Fibroblast of lung (primary cell): ENCODE measurements at regions not wholly inside any gene's neighbourhood (a gene's known extent, or its start where the extent isn't known, plus 50 kb on each side); places are given as distances from the start of the nearest gene placed in this dataset.
A peak's percentile ranks its signal among the peaks of the same experiment; 100 is the strongest.

ENCODE experiments used
- DNase-seq, 2 donors: peaks; one replicate each; pipeline versions ENCODE4 v3.0.0 to v3.0.0-alpha.2; 2010; ENCODE audit warnings: low read depth in 2 of 2
- H2AFZ ChIP-seq: 2 replicates; pipeline ENCODE4 v1.5.1; 2012; ENCODE audit warnings: low read length, control low read depth, inconsistent platforms
- H3K27ac ChIP-seq: 2 replicates; pipeline ENCODE4 v1.5.1; 2011; ENCODE audit warnings: low read length, control low read depth; ENCODE audit not compliant: insufficient read depth
- H3K27me3 ChIP-seq: 2 replicates; pipeline ENCODE4 v1.5.1; 2011; ENCODE audit warnings: mild to moderate bottlenecking, low read length; ENCODE audit not compliant: control insufficient read depth, insufficient read depth
- H3K36me3 ChIP-seq: 2 replicates; pipeline ENCODE4 v1.5.1; 2011; ENCODE audit warnings: low read length; ENCODE audit not compliant: control insufficient read depth, insufficient read depth
- H3K4me1 ChIP-seq: 2 replicates; pipeline ENCODE4 v1.5.1; 2011; ENCODE audit warnings: low read length; ENCODE audit not compliant: control insufficient read depth, insufficient read depth; ENCODE audit errors: extremely low read depth
- H3K4me2 ChIP-seq: 2 replicates; pipeline ENCODE4 v1.5.1; 2011; ENCODE audit warnings: low read length, control low read depth; ENCODE audit not compliant: insufficient read depth; ENCODE audit errors: extremely low read depth
- H3K4me3 ChIP-seq, 4 experiments: fragments of 200-600 bp in 1 of 4; sonication (generic) in 1 of 4; replicated peaks in 1 of 4; 2 replicates each; pipeline ENCODE4 v1.5.1; 2011 to 2016; ENCODE audit warnings: low read length in 4 of 4, low read depth in 3 of 4, mild to moderate bottlenecking in 3 of 4, control low read depth in 2 of 4, inconsistent platforms in 1 of 4, mixed read lengths in 1 of 4; ENCODE audit not compliant: insufficient read depth in 1 of 4; ENCODE audit errors: control extremely low read depth in 1 of 4
- H3K79me2 ChIP-seq: 2 replicates; pipeline ENCODE4 v1.5.1; 2012; ENCODE audit warnings: mild to moderate bottlenecking, low read length, inconsistent platforms; ENCODE audit not compliant: control insufficient read depth, insufficient read depth
- H3K9ac ChIP-seq: 2 replicates; pipeline ENCODE4 v1.5.1; 2011; ENCODE audit warnings: mild to moderate bottlenecking, low read length, control low read depth; ENCODE audit not compliant: insufficient read depth
- H3K9me3 ChIP-seq: 2 replicates; pipeline ENCODE4 v1.5.1; 2012; ENCODE audit warnings: low read depth, low read length; ENCODE audit not compliant: control insufficient read depth, insufficient read depth
- H4K20me1 ChIP-seq: 2 replicates; pipeline ENCODE4 v1.5.1; 2011; ENCODE audit warnings: low read length; ENCODE audit not compliant: control insufficient read depth, insufficient read depth; ENCODE audit errors: extremely low read depth
- EZH2 ChIP-seq: IDR thresholded peaks from 2 replicates; pipeline ENCODE4 v1.5.1; 2012; ENCODE audit warnings: low read length, control low read depth, mild to moderate bottlenecking; ENCODE audit errors: missing control alignments
- TF ChIP-seq, protein P1 (sequence below), 2 donors: IDR thresholded peaks in 1 of 2; conservative IDR thresholded peaks in 1 of 2; 1 replicate in 1 of 2; 2 replicates in 1 of 2; pipeline ENCODE4 v1.5.1; 2011 to 2012; ENCODE audit warnings: low read length in 2 of 2, control low read depth in 1 of 2, inconsistent platforms in 1 of 2, low read depth in 1 of 2, mild to moderate bottlenecking in 1 of 2

DNA sequence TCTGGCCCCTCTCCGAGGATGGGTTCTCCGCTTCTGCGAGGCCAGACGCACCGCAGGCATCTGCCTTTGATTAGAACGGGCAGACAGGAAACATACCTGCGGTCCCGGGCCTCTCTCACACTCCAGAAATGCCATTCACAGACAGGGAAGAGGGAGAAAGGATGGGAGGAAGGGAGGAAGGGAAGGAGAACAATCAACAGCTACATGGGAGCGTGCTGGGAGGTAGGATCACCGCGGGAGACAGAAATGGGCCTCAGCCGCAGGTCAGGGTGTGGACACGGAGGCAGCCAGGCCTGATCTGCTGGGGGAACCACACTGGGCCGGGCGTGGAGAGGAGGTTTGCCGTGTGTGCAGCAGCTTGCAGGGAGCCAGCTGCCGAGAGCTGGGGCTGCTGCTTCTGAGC, 90.7 kb upstream of the RGMA start:
- H3K9ac ChIP-seq: no peak overlapping the region
- no peaks in the 10 kb centered on the region for H3K36me3 ChIP-seq
- H3K27ac ChIP-seq: no peak overlapping the region
- TF ChIP-seq EZH2: no peak
- TF ChIP-seq, protein P1, sequence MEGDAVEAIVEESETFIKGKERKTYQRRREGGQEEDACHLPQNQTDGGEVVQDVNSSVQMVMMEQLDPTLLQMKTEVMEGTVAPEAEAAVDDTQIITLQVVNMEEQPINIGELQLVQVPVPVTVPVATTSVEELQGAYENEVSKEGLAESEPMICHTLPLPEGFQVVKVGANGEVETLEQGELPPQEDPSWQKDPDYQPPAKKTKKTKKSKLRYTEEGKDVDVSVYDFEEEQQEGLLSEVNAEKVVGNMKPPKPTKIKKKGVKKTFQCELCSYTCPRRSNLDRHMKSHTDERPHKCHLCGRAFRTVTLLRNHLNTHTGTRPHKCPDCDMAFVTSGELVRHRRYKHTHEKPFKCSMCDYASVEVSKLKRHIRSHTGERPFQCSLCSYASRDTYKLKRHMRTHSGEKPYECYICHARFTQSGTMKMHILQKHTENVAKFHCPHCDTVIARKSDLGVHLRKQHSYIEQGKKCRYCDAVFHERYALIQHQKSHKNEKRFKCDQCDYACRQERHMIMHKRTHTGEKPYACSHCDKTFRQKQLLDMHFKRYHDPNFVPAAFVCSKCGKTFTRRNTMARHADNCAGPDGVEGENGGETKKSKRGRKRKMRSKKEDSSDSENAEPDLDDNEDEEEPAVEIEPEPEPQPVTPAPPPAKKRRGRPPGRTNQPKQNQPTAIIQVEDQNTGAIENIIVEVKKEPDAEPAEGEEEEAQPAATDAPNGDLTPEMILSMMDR (conservative IDR thresholded peaks at IDR 0.05 in 1 of 2, IDR thresholded peaks at IDR 0.05 in 1 of 2; ENCODE audit: low read depth in 1 of 2, low read length in 2 of 2): no peak
- no peaks in the 10 kb centered on the region for H3K79me2 ChIP-seq
- DNase-seq: peak in 1 of 2 donors; percentile 37
- no peaks in the 10 kb centered on the region for H3K27me3 ChIP-seq
- no peak overlapping the region for H3K4me3 ChIP-seq
- H3K9me3 ChIP-seq: no peaks in the 10 kb centered on the region
- H2AFZ ChIP-seq: no peak overlapping the region
- H3K4me2 ChIP-seq: no peak overlapping the region
- no peaks in the 10 kb centered on the region for H3K4me1 ChIP-seq
- no peaks in the 10 kb centered on the region for H4K20me1 ChIP-seq

DNA sequence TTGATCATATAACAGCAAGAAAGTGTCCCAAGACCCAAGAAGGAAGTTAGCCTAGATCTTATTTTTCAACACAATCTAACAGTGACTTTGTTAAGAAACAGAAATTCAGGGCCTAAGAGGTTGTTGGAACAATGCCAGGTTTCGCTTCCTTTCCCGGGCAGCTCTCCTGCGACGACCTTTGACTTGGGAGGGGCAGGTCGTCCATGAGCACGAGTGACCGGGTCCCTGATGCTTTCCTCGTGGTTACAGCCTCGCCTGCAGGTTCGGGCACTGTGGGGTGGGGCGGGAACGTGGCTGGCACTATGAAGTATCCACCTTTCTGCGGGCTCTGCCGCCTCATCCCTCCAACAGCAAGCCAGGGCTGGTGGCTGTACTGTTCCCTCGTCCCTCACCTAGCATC, 90.1 kb upstream of the RGMA start:
- Histone ChIP-seq H3K4me1 (no peaks in the 10 kb centered on the region), H3K27ac (no peak overlapping the region)
- no peak for DNase-seq

DNA sequence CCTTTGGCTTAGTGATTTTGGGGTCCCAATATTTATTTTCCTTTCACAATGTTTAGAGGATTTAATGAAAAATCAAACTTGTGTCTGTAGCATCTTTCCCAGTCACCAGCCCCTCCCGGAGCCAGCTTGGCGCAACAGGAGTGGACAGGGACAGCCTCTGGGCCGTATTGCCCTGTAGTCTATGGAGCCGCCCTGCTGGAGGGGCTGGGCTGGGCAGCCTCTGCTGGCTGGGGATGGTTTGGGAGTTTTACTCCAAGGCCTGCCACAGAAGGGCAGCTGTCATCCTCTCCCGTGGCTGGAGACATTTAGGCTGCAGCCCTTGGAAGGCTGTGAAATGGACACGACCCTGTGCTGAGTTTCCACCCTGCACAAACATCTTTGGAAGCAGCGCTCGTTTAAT, 89.4 kb upstream of the RGMA start:
- no peaks in the 10 kb centered on the region for H3K36me3 ChIP-seq
- TF ChIP-seq, protein P1 (conservative IDR thresholded peaks at IDR 0.05 in 1 of 2, IDR thresholded peaks at IDR 0.05 in 1 of 2; ENCODE audit: low read depth in 1 of 2, low read length in 2 of 2): no peak
- no peak for TF ChIP-seq EZH2
- H3K27ac ChIP-seq: no peak overlapping the region
- no peaks in the 10 kb centered on the region for H3K27me3 ChIP-seq
- DNase-seq: no peak
- no peaks in the 10 kb centered on the region for H3K9me3 ChIP-seq
- H3K4me1 ChIP-seq: no peaks in the 10 kb centered on the region
- no peak overlapping the region for H3K9ac ChIP-seq
- no peaks in the 10 kb centered on the region for H4K20me1 ChIP-seq
- H3K4me3 ChIP-seq: no peak overlapping the region
- no peaks in the 10 kb centered on the region for H3K79me2 ChIP-seq
- H2AFZ ChIP-seq: no peak overlapping the region
- no peak overlapping the region for H3K4me2 ChIP-seq

More for the DNA sequence above, 90.1 kb upstream of the RGMA start:
- no peaks in the 10 kb centered on the region for H4K20me1 ChIP-seq
- no peak overlapping the region for H3K4me2 ChIP-seq
- H3K9me3 ChIP-seq: no peaks in the 10 kb centered on the region
- H3K9ac ChIP-seq: no peak overlapping the region
- H3K27me3 ChIP-seq: no peaks in the 10 kb centered on the region
- no peaks in the 10 kb centered on the region for H3K36me3 ChIP-seq
- TF ChIP-seq, protein P1 (conservative IDR thresholded peaks at IDR 0.05 in 1 of 2, IDR thresholded peaks at IDR 0.05 in 1 of 2; ENCODE audit: low read depth in 1 of 2, low read length in 2 of 2): no peak
- TF ChIP-seq EZH2: no peak
- H3K79me2 ChIP-seq: no peaks in the 10 kb centered on the region
- no peak overlapping the region for H2AFZ ChIP-seq
- no peak overlapping the region for H3K4me3 ChIP-seq
